MM.1S (cell line): ENCODE measurements at regions not wholly inside any gene's neighbourhood (a gene's known extent, or its start where the extent isn't known, plus 50 kb on each side); places are given as distances from the start of the nearest gene placed in this dataset.

Experiments
- DNase-seq: peaks from one replicate; pipeline ENCODE4 v3.0.0-alpha.2; 2015
- H2AFZ ChIP-seq: fragments of 300-600 bp; sonication (generic); 2 replicates; pipeline ENCODE4 v1.6.0; 2016; ENCODE audit warnings: antibody characterized with exemption, low read length
- H3F3A ChIP-seq: fragments of 300-600 bp; sonication (generic); 2 replicates; pipeline ENCODE4 v1.6.1; 2016; ENCODE audit warnings: mild to moderate bottlenecking, antibody characterized with exemption, low read length, moderate library complexity, mixed read lengths; ENCODE audit not compliant: insufficient read depth
- H3K27ac ChIP-seq: fragments of 300-600 bp; sonication (generic); 2 replicates; pipeline ENCODE4 v1.5.1; 2016; ENCODE audit warnings: mild to moderate bottlenecking, low read length
- H3K27me3 ChIP-seq: fragments of 300-600 bp; sonication (generic); replicated peaks from 2 replicates; pipeline ENCODE4 v1.6.0; 2016; ENCODE audit warnings: low read length; ENCODE audit not compliant: insufficient read depth
- H3K36me3 ChIP-seq: fragments of 300-600 bp; sonication (generic); replicated peaks from 2 replicates; pipeline ENCODE4 v1.6.1; 2016; ENCODE audit warnings: mild to moderate bottlenecking, low read length, mixed read lengths; ENCODE audit not compliant: insufficient read depth
- H3K4me1 ChIP-seq: fragments of 300-600 bp; sonication (generic); 2 replicates; pipeline ENCODE4 v1.6.1; 2016; ENCODE audit warnings: low read length, mixed read lengths
- H3K4me2 ChIP-seq: fragments of 300-600 bp; sonication (generic); 2 replicates; pipeline ENCODE4 v1.6.0; 2016; ENCODE audit warnings: low read depth, low read length
- H3K4me3 ChIP-seq: fragments of 300-600 bp; sonication (generic); 2 replicates; pipeline ENCODE4 v1.5.1; 2016; ENCODE audit warnings: low read length, mixed read lengths
- H3K79me2 ChIP-seq: fragments of 300-600 bp; sonication (generic); 2 replicates; pipeline ENCODE4 v1.6.1; 2016; ENCODE audit warnings: mixed run types, low read length, mixed read lengths
- H3K9ac ChIP-seq: fragments of 300-600 bp; sonication (generic); 2 replicates; pipeline ENCODE4 v1.6.1; 2016; ENCODE audit warnings: low read length, mixed read lengths
- H3K9me2 ChIP-seq: fragments of 300-600 bp; sonication (generic); replicated peaks from 2 replicates; pipeline ENCODE4 v1.6.1; 2016; ENCODE audit warnings: mild to moderate bottlenecking, low read length, mixed read lengths; ENCODE audit not compliant: insufficient read depth
- H3K9me3 ChIP-seq: fragments of 300-600 bp; sonication (generic); replicated peaks from 2 replicates; pipeline ENCODE4 v1.6.1; 2016; ENCODE audit warnings: mild to moderate bottlenecking, low read length, mixed read lengths; ENCODE audit not compliant: insufficient read depth
- H4K20me1 ChIP-seq: fragments of 300-600 bp; sonication (generic); 2 replicates; pipeline ENCODE4 v1.6.1; 2016; ENCODE audit warnings: mild to moderate bottlenecking, low read length, moderate library complexity, mixed read lengths; ENCODE audit not compliant: insufficient read depth
- CTCF ChIP-seq: fragments of 300-600 bp; sonication (generic); IDR thresholded peaks from 2 replicates; pipeline ENCODE4 v1.5.1; 2016; ENCODE audit warnings: antibody characterized with exemption, low read length, mixed read lengths
- EZH2 ChIP-seq: fragments of 300-600 bp; sonication (generic); optimal IDR thresholded peaks from 2 replicates; pipeline ENCODE3; 2017; ENCODE audit warnings: low read depth, mild to moderate bottlenecking, antibody characterized with exemption, low read length, mixed read lengths
- EZH2phosphoT487 ChIP-seq: fragments of 300-600 bp; sonication (generic); IDR thresholded peaks from 2 replicates; pipeline ENCODE4 v1.6.1; 2018; ENCODE audit warnings: antibody characterized with exemption, low read length

GRCh38 chr2:134019871-134020270 is 234.0 kb upstream of the MGAT5 start:
- no peaks in the 10 kb centered on the region for H3K9me2 ChIP-seq
- peaks cover 36% of the 10 kb centered on the region for H3K4me1 ChIP-seq
- H3K27ac ChIP-seq = no peak overlapping the region
- H3K9me3 ChIP-seq = no peaks in the 10 kb centered on the region
- no peaks in the 10 kb centered on the region for H4K20me1 ChIP-seq
- DNase-seq = no peak
- no peak overlapping the region for H3K9ac ChIP-seq
- H3F3A ChIP-seq = peaks cover 30% of the 10 kb centered on the region
- no peaks in the 10 kb centered on the region for H3K79me2 ChIP-seq
- no peaks in the 10 kb centered on the region for H3K27me3 ChIP-seq
- TF ChIP-seq EZH2phosphoT487 (no peak), CTCF (no peak), EZH2 (no peak)
- no peak overlapping the region for H3K4me2 ChIP-seq
- H2AFZ ChIP-seq = no peak overlapping the region
- no peaks in the 10 kb centered on the region for H3K36me3 ChIP-seq
- no peak overlapping the region for H3K4me3 ChIP-seq

- Histone ChIP-seq H3F3A (peaks cover 30% of the 10 kb centered on the region), H3K9me3 (no peaks in the 10 kb centered on the region), H3K9me2 (no peaks in the 10 kb centered on the region), H3K4me3 (no peak overlapping the region), H2AFZ (no peak overlapping the region), H3K27me3 (no peaks in the 10 kb centered on the region), H3K4me2 (peak overlapping the region; percentile 48), H3K36me3 (no peaks in the 10 kb centered on the region), H3K27ac (peak overlapping the region; percentile 77; the same call in 1 of the 2 replicates), H3K4me1 (peaks cover 36% of the 10 kb centered on the region), H3K79me2 (no peaks in the 10 kb centered on the region), H4K20me1 (no peaks in the 10 kb centered on the region), H3K9ac (no peak overlapping the region)
- DNase-seq = peak; percentile 87
- TF ChIP-seq CTCF (no peak), EZH2 (no peak), EZH2phosphoT487 (no peak)
Measured at GRCh38 chr2:134020608-134021007, 233.3 kb upstream of the MGAT5 start.

- Histone ChIP-seq H3K27ac (peak overlapping the region; percentile 77), H3K36me3 (no peaks in the 10 kb centered on the region), H3K9me3 (no peaks in the 10 kb centered on the region), H3K9me2 (no peaks in the 10 kb centered on the region), H3K27me3 (no peaks in the 10 kb centered on the region), H3K4me1 (peaks cover 36% of the 10 kb centered on the region), H3K9ac (peak overlapping the region; percentile 32; the same call in 1 of the 2 replicates), H3F3A (peaks cover 30% of the 10 kb centered on the region), H4K20me1 (no peaks in the 10 kb centered on the region), H3K79me2 (no peaks in the 10 kb centered on the region), H3K4me2 (peak overlapping the region; percentile 48), H3K4me3 (0 out of 2 replicates have a peak overlapping the region, but pooled peaks have one; percentile 21), H2AFZ (peak overlapping the region; percentile 68)
- DNase-seq = peak; percentile 84
- TF ChIP-seq EZH2 = no peak
- no peak for TF ChIP-seq EZH2phosphoT487
- 0 out of 2 replicates have a peak, but pooled peaks have one; percentile 3 for TF ChIP-seq CTCF
Measured at GRCh38 chr2:134021830-134022524, 231.9 kb upstream of the MGAT5 start.
